ENCODE measurements at regions not wholly inside any gene's neighbourhood (a gene's known extent, or its start where the extent isn't known, plus 50 kb on each side); places are given as distances from the start of the nearest gene placed in this dataset.

DNA sequence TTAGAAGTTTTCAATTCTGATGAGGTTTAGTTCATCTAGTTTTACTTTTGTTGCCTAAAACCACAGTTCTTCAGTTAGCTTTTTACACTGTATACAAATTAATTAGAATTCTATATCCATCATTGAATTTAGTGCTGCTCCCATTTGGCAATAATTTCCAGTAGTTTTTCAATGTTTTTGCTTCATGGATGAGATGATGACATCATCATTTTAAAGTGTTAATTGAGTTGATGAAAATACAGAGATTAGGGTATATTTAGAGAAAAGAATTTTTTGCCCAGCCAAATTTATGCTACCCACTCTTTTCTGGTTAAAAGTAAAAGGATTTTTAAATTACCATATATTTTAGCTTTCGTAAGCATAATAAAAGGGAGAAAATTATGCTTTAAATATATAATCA lies 323.8 kb downstream of the TMEM167A start:
- TF ChIP-seq POLR2AphosphoS5 (IDR thresholded peaks at IDR 0.05) = no peak
- TF ChIP-seq, protein P1, sequence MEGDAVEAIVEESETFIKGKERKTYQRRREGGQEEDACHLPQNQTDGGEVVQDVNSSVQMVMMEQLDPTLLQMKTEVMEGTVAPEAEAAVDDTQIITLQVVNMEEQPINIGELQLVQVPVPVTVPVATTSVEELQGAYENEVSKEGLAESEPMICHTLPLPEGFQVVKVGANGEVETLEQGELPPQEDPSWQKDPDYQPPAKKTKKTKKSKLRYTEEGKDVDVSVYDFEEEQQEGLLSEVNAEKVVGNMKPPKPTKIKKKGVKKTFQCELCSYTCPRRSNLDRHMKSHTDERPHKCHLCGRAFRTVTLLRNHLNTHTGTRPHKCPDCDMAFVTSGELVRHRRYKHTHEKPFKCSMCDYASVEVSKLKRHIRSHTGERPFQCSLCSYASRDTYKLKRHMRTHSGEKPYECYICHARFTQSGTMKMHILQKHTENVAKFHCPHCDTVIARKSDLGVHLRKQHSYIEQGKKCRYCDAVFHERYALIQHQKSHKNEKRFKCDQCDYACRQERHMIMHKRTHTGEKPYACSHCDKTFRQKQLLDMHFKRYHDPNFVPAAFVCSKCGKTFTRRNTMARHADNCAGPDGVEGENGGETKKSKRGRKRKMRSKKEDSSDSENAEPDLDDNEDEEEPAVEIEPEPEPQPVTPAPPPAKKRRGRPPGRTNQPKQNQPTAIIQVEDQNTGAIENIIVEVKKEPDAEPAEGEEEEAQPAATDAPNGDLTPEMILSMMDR (IDR thresholded peaks at IDR 0.05) = no peak
- TF ChIP-seq POLR2A (IDR thresholded peaks at IDR 0.05) = no peak
